ENCODE measurements at regions not wholly inside any gene's neighbourhood (a gene's known extent, or its start where the extent isn't known, plus 50 kb on each side); places are given as distances from the start of the nearest gene placed in this dataset.

GRCh38 chr12:25730489-25731349 lies 177.6 kb upstream of the LMNTD1 start:
- TF ChIP-seq CTCF (IDR thresholded peaks at IDR 0.05) (no peak), POLR2A (IDR thresholded peaks at IDR 0.05) (no peak)

All from heart left ventricle (tissue), 13 donors.